Stimulated activated CD8-positive, alpha-beta memory T cell treated with anti-CD3 and anti-CD28 coated beads, Interleukin-15, amount 100 ng/mL, for 24 hours (primary cell): ENCODE measurements at regions not wholly inside any gene's neighbourhood (a gene's known extent, or its start where the extent isn't known, plus 50 kb on each side); places are given as distances from the start of the nearest gene placed in this dataset.

Experiments
- DNase-seq: peaks from one replicate; pipeline ENCODE4 v3.0.0-alpha.2; 2020; ENCODE audit warnings: low read depth

GRCh38 chr9:7239708-7240107, 481.9 kb downstream of the KDM4C start:
- DNase-seq: no peak

- no peak for DNase-seq
These were observed 480.5 kb downstream of the KDM4C start for GRCh38 chr9:7238247-7238637.

- no peak for DNase-seq
These were observed 479.9 kb downstream of the KDM4C start for GRCh38 chr9:7237473-7238246.

GRCh38 chr9:7236186-7236585, 478.4 kb downstream of the KDM4C start:
- no peak for DNase-seq

- no peak for DNase-seq
These were observed 476.4 kb downstream of the KDM4C start for GRCh38 chr9:7234144-7234543.

- DNase-seq: no peak
These were observed 471.8 kb downstream of the KDM4C start for GRCh38 chr9:7229571-7229970.

- no peak for DNase-seq
These were observed 471.0 kb downstream of the KDM4C start for GRCh38 chr9:7228726-7229125.

GRCh38 chr9:7227951-7228350, 470.2 kb downstream of the KDM4C start:
- DNase-seq: no peak

- DNase-seq: no peak
These were observed 468.4 kb downstream of the KDM4C start for GRCh38 chr9:7226007-7226640.
